AG09319 (cell line): ENCODE measurements at regions not wholly inside any gene's neighbourhood (a gene's known extent, or its start where the extent isn't known, plus 50 kb on each side); places are given as distances from the start of the nearest gene placed in this dataset.

Source experiments
- DNase-seq: peaks from one replicate; pipeline ENCODE4 v3.0.0-alpha.2; 2010; ENCODE audit warnings: low read depth; ENCODE audit errors: extremely low read depth
- CTCF ChIP-seq: IDR thresholded peaks from 2 replicates; pipeline ENCODE4 v1.5.1; 2011; ENCODE audit warnings: low read depth, mild to moderate bottlenecking, inconsistent platforms, low read length, moderate library complexity

GRCh38 chr4:189773909-189774308 lies 166.8 kb upstream of the FRG1 start:
- no peak for DNase-seq
- TF ChIP-seq CTCF, result no peak

- TF ChIP-seq CTCF, result no peak
- DNase-seq, result no peak
Measured at GRCh38 chr4:189779281-189779980, 161.2 kb upstream of the FRG1 start.

- DNase-seq, result no peak
- no peak for TF ChIP-seq CTCF
Measured at GRCh38 chr4:189780391-189780790, 160.3 kb upstream of the FRG1 start.

- DNase-seq, result no peak
- TF ChIP-seq CTCF, result no peak
Measured at GRCh38 chr4:189784651-189785050, 156.0 kb upstream of the FRG1 start.

GRCh38 chr4:189785257-189785656 lies 155.4 kb upstream of the FRG1 start:
- no peak for TF ChIP-seq CTCF
- DNase-seq, result no peak

GRCh38 chr4:189786447-189786846 lies 154.2 kb upstream of the FRG1 start:
- no peak for DNase-seq
- no peak for TF ChIP-seq CTCF

GRCh38 chr4:189787216-189788031 lies 153.2 kb upstream of the FRG1 start:
- DNase-seq, result no peak
- TF ChIP-seq CTCF, result no peak
